ENCODE measurements at regions not wholly inside any gene's neighbourhood (a gene's known extent, or its start where the extent isn't known, plus 50 kb on each side); places are given as distances from the start of the nearest gene placed in this dataset.

GRCh38 chr4:189377569-189377968 lies 563.1 kb upstream of the FRG1 start:
- Histone ChIP-seq H3K4me1 (replicated peaks) (no peaks in the 10 kb centered on the region), H3K36me3 (no peaks in the 10 kb centered on the region), H3K9me3 (replicated peaks) (peaks cover 2% of the 10 kb centered on the region; the same call in 1 of the 2 replicates), H3K27me3 (replicated peaks) (no peaks in the 10 kb centered on the region), H3K4me3 (no peak overlapping the region), H3K27ac (no peak overlapping the region)
- DNase-seq (ENCODE audit: low read depth in 1 of 2, low spot score in 2 of 2): no peak

DNA sequence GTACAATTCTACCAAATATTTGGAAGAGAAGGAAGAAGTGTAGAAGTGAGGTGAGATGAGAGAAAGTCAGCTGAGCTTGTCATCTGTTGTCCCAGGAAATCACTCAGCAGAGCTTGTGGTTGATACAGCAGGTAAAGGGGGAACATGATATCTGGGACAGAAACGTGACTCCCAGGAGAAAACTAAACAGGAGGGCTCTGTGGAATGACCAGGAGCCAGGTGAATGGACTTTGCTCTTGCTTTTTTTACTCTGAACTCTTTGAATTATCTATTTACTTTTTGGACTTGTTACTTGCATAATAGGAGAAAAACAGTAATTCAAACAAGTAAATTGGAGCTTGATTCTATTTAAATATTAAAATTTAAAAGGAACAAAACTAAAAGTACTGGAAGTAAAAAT lies 555.6 kb upstream of the FRG1 start:
- H3K36me3 ChIP-seq: no peaks in the 10 kb centered on the region
- no peak for DNase-seq (ENCODE audit: low read depth in 1 of 2, low spot score in 2 of 2)
- no peaks in the 10 kb centered on the region for H3K27me3 ChIP-seq (replicated peaks)
- peaks cover 3% of the 10 kb centered on the region; the same call in 1 of the 2 replicates for H3K9me3 ChIP-seq (replicated peaks)
- H3K27ac ChIP-seq: no peak overlapping the region
- no peak overlapping the region for H3K4me3 ChIP-seq
- no peaks in the 10 kb centered on the region for H3K4me1 ChIP-seq (replicated peaks)

DNA sequence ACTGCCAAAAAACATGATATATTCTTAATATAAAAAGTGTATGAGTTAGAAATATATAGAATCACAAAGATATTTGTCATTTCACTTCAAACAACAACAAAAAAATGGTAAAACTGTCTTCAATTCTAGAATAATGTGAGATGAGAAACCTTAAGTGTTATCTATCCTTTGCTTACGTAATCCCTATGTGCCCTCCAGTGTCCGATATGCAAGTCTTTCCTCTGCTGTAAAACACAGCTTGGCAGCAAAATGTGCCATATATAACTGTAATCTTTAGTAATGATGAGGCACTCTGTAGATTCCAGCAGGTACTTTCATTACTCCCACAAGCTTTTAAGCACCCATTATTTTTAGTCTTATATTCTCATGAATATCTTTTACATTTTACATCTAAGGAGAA lies 555.1 kb upstream of the FRG1 start:
- DNase-seq (ENCODE audit: low read depth in 1 of 2, low spot score in 2 of 2): no peak
- Histone ChIP-seq H3K9me3 (replicated peaks) (peaks cover 3% of the 10 kb centered on the region; the same call in 1 of the 2 replicates), H3K4me1 (replicated peaks) (no peaks in the 10 kb centered on the region), H3K4me3 (no peak overlapping the region), H3K27me3 (replicated peaks) (no peaks in the 10 kb centered on the region), H3K36me3 (no peaks in the 10 kb centered on the region), H3K27ac (no peak overlapping the region)

DNA sequence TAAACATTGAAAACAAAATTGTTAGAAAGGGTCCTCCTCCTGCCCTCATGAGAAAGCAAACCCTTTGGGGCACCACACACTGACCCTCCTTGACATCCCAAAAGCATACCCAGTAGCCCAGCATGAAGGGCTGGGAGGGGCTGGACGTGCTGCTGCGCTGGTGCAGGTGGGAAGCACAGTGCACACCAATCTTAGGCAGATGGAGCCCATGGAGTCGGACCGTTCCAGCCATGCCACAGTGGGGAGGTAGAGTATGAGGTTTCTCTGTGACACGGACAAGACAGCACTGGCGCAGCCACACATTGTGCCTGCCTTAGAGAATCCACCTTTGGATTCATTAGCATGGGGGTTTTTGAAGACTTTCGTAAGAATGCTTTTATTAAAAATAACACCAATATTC lies 544.2 kb upstream of the FRG1 start:
- H3K4me3 ChIP-seq: no peak overlapping the region
- H3K9me3 ChIP-seq (replicated peaks): no peaks in the 10 kb centered on the region

DNA sequence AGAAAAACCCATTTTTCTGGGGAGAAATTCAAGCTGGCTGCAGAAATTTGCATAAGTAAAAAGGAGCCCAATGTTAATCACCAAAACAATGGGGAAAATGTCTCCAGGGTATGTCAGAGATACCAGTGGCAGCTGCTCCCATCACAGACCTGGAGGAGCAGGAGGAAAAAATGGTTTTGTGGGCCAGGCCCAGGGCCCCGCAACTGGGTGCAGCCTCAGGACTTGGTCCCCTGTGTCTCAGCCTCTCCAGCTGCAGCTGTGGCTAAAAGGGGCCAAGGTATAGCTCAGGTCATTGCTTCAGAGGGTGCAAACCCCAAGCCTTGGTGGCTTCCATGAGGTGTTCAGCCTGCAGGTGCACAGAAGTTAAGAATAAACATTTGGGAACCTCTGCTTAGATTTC lies 536.4 kb upstream of the FRG1 start:
- no peak overlapping the region for H3K27ac ChIP-seq
- DNase-seq (ENCODE audit: low read depth in 1 of 2, low spot score in 2 of 2): no peak
- 0 out of 2 replicates have a peak, but pooled peaks cover 3% of the 10 kb centered on the region for H3K9me3 ChIP-seq (replicated peaks)
- no peaks in the 10 kb centered on the region for H3K4me1 ChIP-seq (replicated peaks)
- no peaks in the 10 kb centered on the region for H3K27me3 ChIP-seq (replicated peaks)
- no peak overlapping the region for H3K4me3 ChIP-seq
- no peaks in the 10 kb centered on the region for H3K36me3 ChIP-seq

More for the DNA sequence above, 544.2 kb upstream of the FRG1 start:
- no peak for DNase-seq (ENCODE audit: low read depth in 1 of 2, low spot score in 2 of 2)
- Histone ChIP-seq H3K4me1 (replicated peaks) (no peaks in the 10 kb centered on the region), H3K27me3 (replicated peaks) (no peaks in the 10 kb centered on the region), H3K36me3 (no peaks in the 10 kb centered on the region), H3K27ac (no peak overlapping the region)

- no peaks in the 10 kb centered on the region for H3K4me1 ChIP-seq (replicated peaks)
- H3K9me3 ChIP-seq (replicated peaks): peaks cover 13% of the 10 kb centered on the region; the same call in 1 of the 2 replicates
- no peak overlapping the region for H3K4me3 ChIP-seq
- no peak for DNase-seq (ENCODE audit: low read depth in 1 of 2, low spot score in 2 of 2)
- no peaks in the 10 kb centered on the region for H3K36me3 ChIP-seq
- no peaks in the 10 kb centered on the region for H3K27me3 ChIP-seq (replicated peaks)
- H3K27ac ChIP-seq: no peak overlapping the region
Observed at GRCh38 chr4:189409158-189409557, 531.5 kb upstream of the FRG1 start.

- no peak overlapping the region for H3K4me3 ChIP-seq
Observed at GRCh38 chr4:189414021-189414420, 526.7 kb upstream of the FRG1 start.

GRCh38 chr4:189420572-189420971 lies 520.1 kb upstream of the FRG1 start:
- no peaks in the 10 kb centered on the region for H3K36me3 ChIP-seq
- peaks cover 9% of the 10 kb centered on the region; the same call in 1 of the 2 replicates for H3K9me3 ChIP-seq (replicated peaks)
- no peaks in the 10 kb centered on the region for H3K4me1 ChIP-seq (replicated peaks)
- H3K27me3 ChIP-seq (replicated peaks): no peaks in the 10 kb centered on the region
- no peak overlapping the region for H3K27ac ChIP-seq
- no peak overlapping the region for H3K4me3 ChIP-seq
- DNase-seq (ENCODE audit: low read depth in 1 of 2, low spot score in 2 of 2): no peak

More at GRCh38 chr4:189414021-189414420, 526.7 kb upstream of the FRG1 start:
- H3K9me3 ChIP-seq (replicated peaks): peaks cover 10% of the 10 kb centered on the region; the same call in 1 of the 2 replicates
- no peak for DNase-seq (ENCODE audit: low read depth in 1 of 2, low spot score in 2 of 2)
- H3K36me3 ChIP-seq: no peaks in the 10 kb centered on the region
- no peaks in the 10 kb centered on the region for H3K4me1 ChIP-seq (replicated peaks)
- no peaks in the 10 kb centered on the region for H3K27me3 ChIP-seq (replicated peaks)
- no peak overlapping the region for H3K27ac ChIP-seq

- Histone ChIP-seq H3K4me1 (replicated peaks) (no peaks in the 10 kb centered on the region), H3K27me3 (replicated peaks) (no peaks in the 10 kb centered on the region), H3K9me3 (replicated peaks) (peaks cover 9% of the 10 kb centered on the region; the same call in 1 of the 2 replicates), H3K36me3 (no peaks in the 10 kb centered on the region), H3K27ac (no peak overlapping the region), H3K4me3 (no peak overlapping the region)
- DNase-seq (ENCODE audit: low read depth in 1 of 2, low spot score in 2 of 2): no peak
Observed at GRCh38 chr4:189436207-189436606, 504.5 kb upstream of the FRG1 start.

GRCh38 chr4:189440716-189441115 lies 500.0 kb upstream of the FRG1 start:
- H3K27me3 ChIP-seq (replicated peaks): no peaks in the 10 kb centered on the region
- H3K9me3 ChIP-seq (replicated peaks): peaks cover 2% of the 10 kb centered on the region; the same call in 1 of the 2 replicates
- no peak overlapping the region for H3K4me3 ChIP-seq
- no peaks in the 10 kb centered on the region for H3K4me1 ChIP-seq (replicated peaks)
- H3K36me3 ChIP-seq: no peaks in the 10 kb centered on the region
- no peak overlapping the region for H3K27ac ChIP-seq
- no peak for DNase-seq (ENCODE audit: low read depth in 1 of 2, low spot score in 2 of 2)

- peaks cover 2% of the 10 kb centered on the region; the same call in 1 of the 2 replicates for H3K9me3 ChIP-seq (replicated peaks)
- no peak for DNase-seq (ENCODE audit: low read depth in 1 of 2, low spot score in 2 of 2)
Observed at GRCh38 chr4:189443341-189443740, 497.3 kb upstream of the FRG1 start.

GRCh38 chr4:189445613-189446012 lies 495.1 kb upstream of the FRG1 start:
- no peaks in the 10 kb centered on the region; the same call in none of the 2 replicates for H3K9me3 ChIP-seq (replicated peaks)
- no peak overlapping the region for H3K27ac ChIP-seq
- no peaks in the 10 kb centered on the region for H3K4me1 ChIP-seq (replicated peaks)
- no peak for DNase-seq (ENCODE audit: low read depth in 1 of 2, low spot score in 2 of 2)
- H3K4me3 ChIP-seq: no peak overlapping the region
- no peaks in the 10 kb centered on the region for H3K36me3 ChIP-seq
- no peaks in the 10 kb centered on the region for H3K27me3 ChIP-seq (replicated peaks)

More at GRCh38 chr4:189443341-189443740, 497.3 kb upstream of the FRG1 start:
- Histone ChIP-seq H3K4me3 (no peak overlapping the region), H3K27me3 (replicated peaks) (no peaks in the 10 kb centered on the region), H3K27ac (no peak overlapping the region), H3K36me3 (no peaks in the 10 kb centered on the region), H3K4me1 (replicated peaks) (no peaks in the 10 kb centered on the region)

DNA sequence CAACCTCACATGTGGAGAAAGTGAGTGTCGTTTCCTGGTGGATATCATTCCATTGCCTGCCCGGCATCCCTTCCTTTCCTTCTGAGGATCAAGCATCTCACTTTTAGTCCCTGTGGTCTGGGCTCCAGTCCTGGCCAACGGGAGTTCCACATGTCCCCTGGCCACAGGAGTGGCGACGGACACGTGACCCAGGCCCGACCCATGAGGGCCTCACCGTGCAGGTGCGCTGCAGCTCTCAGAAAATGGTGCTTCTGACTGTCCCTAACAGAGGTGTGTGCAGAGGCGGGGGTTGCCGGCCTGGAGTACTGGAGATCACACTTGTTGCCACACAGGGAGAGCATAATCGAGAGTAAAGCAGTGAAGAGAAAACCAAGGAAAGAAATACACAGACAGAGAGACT lies 476.9 kb upstream of the FRG1 start:
- Histone ChIP-seq H3K36me3 (no peaks in the 10 kb centered on the region), H3K27me3 (replicated peaks) (no peaks in the 10 kb centered on the region), H3K27ac (no peak overlapping the region), H3K4me3 (no peak overlapping the region), H3K9me3 (replicated peaks) (peaks cover 3% of the 10 kb centered on the region; the same call in 1 of the 2 replicates), H3K4me1 (replicated peaks) (no peaks in the 10 kb centered on the region)
- DNase-seq (ENCODE audit: low read depth in 1 of 2, low spot score in 2 of 2): no peak

- peaks cover 2% of the 10 kb centered on the region; the same call in 1 of the 2 replicates for H3K9me3 ChIP-seq (replicated peaks)
- no peak overlapping the region for H3K27ac ChIP-seq
- no peak for DNase-seq (ENCODE audit: low read depth in 1 of 2, low spot score in 2 of 2)
- H3K4me1 ChIP-seq (replicated peaks): no peaks in the 10 kb centered on the region
- no peak overlapping the region for H3K4me3 ChIP-seq
- no peaks in the 10 kb centered on the region for H3K27me3 ChIP-seq (replicated peaks)
- H3K36me3 ChIP-seq: no peaks in the 10 kb centered on the region
Observed at GRCh38 chr4:189494407-189494806, 446.3 kb upstream of the FRG1 start.

DNA sequence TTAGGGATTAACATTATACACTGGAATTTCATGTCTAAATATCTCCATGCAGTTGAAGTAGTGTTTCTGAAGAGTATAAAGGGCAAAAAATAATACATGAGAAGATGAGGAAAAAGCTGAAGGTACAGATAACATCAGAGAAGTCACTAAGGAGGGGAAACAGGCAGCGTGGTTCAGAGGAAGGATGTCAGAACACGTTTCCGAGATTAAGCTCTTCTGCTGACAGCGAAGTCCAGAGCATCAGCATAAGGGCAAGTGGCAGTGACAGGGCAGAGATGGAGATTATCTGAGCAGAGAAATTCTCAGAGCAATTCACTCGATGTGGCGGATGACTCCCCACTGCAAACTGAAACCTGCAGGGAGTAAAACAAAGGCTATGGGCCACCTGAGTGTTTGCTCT lies 443.2 kb upstream of the FRG1 start:
- H3K27me3 ChIP-seq (replicated peaks): no peaks in the 10 kb centered on the region
- no peak for DNase-seq (ENCODE audit: low read depth in 1 of 2, low spot score in 2 of 2)
- no peak overlapping the region for H3K4me3 ChIP-seq
- peaks cover under 1% of the 10 kb centered on the region; the same call in 1 of the 2 replicates for H3K9me3 ChIP-seq (replicated peaks)
- H3K27ac ChIP-seq: no peak overlapping the region
- H3K36me3 ChIP-seq: no peaks in the 10 kb centered on the region
- no peaks in the 10 kb centered on the region for H3K4me1 ChIP-seq (replicated peaks)

Data from SJSA1 (cell line).